ENCODE measurements at regions not wholly inside any gene's neighbourhood (a gene's known extent, or its start where the extent isn't known, plus 50 kb on each side); places are given as distances from the start of the nearest gene placed in this dataset.

GRCh38 chr3:95813244-95813643 is 1001.1 kb upstream of the EPHA6 start:
- no peak for TF ChIP-seq CHD2 (IDR thresholded peaks at IDR 0.05; ENCODE audit: low read length)
- no peak for TF ChIP-seq GABPA (IDR thresholded peaks at IDR 0.05; ENCODE audit: borderline replicate concordance, insufficient read depth, low read length)
- no peak for TF ChIP-seq HDAC6 (IDR thresholded peaks at IDR 0.05; ENCODE audit: low read depth, low read length)
- TF ChIP-seq, protein P1, sequence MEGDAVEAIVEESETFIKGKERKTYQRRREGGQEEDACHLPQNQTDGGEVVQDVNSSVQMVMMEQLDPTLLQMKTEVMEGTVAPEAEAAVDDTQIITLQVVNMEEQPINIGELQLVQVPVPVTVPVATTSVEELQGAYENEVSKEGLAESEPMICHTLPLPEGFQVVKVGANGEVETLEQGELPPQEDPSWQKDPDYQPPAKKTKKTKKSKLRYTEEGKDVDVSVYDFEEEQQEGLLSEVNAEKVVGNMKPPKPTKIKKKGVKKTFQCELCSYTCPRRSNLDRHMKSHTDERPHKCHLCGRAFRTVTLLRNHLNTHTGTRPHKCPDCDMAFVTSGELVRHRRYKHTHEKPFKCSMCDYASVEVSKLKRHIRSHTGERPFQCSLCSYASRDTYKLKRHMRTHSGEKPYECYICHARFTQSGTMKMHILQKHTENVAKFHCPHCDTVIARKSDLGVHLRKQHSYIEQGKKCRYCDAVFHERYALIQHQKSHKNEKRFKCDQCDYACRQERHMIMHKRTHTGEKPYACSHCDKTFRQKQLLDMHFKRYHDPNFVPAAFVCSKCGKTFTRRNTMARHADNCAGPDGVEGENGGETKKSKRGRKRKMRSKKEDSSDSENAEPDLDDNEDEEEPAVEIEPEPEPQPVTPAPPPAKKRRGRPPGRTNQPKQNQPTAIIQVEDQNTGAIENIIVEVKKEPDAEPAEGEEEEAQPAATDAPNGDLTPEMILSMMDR (IDR thresholded peaks at IDR 0.05; ENCODE audit: control extremely low read depth in 1 of 3, insufficient read depth in 1 of 3, low read depth in 1 of 3, low read length in 3 of 3) = no peak
- no peak for TF ChIP-seq POLR2AphosphoS5 (IDR thresholded peaks at IDR 0.05; ENCODE audit: low read depth, low read length)
- TF ChIP-seq EZH2 (IDR thresholded peaks at IDR 0.05; ENCODE audit: low read depth, low read length, severe bottlenecking) = no peak
- TF ChIP-seq NRF1 (IDR thresholded peaks at IDR 0.05; ENCODE audit: low read depth, low read length) = no peak
- TF ChIP-seq KDM5A (IDR thresholded peaks at IDR 0.05; ENCODE audit: low read length) = no peak
- no peak for TF ChIP-seq ZNF274 (IDR thresholded peaks at IDR 0.05; ENCODE audit: borderline replicate concordance, extremely low read depth, low read length)
- no peak for TF ChIP-seq JUN (IDR thresholded peaks at IDR 0.05; ENCODE audit: low read depth, low read length)
- TF ChIP-seq TAF1 (IDR thresholded peaks at IDR 0.05; ENCODE audit: low read depth, low read length) = no peak

Measured in H1 (cell line).